Activated CD4-positive, alpha-beta T cell treated with anti-CD3 and anti-CD28 coated beads, Interleukin-2, amount 10 ng/mL, durations not matched to agents 7 days and 5 days (primary cell): ENCODE measurements at regions not wholly inside any gene's neighbourhood (a gene's known extent, or its start where the extent isn't known, plus 50 kb on each side); places are given as distances from the start of the nearest gene placed in this dataset.

Source experiments
- CTCF ChIA-PET: fragments of 350-600 bp; sonication (Branson Sonifier 250); formaldehyde crosslinking; loops from one replicate; lab custom pipeline; 2021; ENCODE audit warnings: antibody characterized with exemption; lab: Charles Lee
- POLR2A ChIA-PET: fragments of 350-600 bp; sonication (Branson Sonifier 250); formaldehyde crosslinking; loops from one replicate; lab custom pipeline; 2021; ENCODE audit warnings: antibody characterized with exemption; lab: Charles Lee
- DNase-seq: peaks from one replicate; pipeline ENCODE4 v3.0.0-alpha.2; 2020
- H3K27ac Mint-ChIP-seq: one replicate; pipeline ENCODE4 v1.8.0; 2021; ENCODE audit warnings: mild to moderate bottlenecking, moderate library complexity, mixed read lengths
- H3K27me3 Mint-ChIP-seq: one replicate; pipeline ENCODE4 v1.8.0; 2021; ENCODE audit warnings: mixed read lengths
- H3K36me3 Mint-ChIP-seq: one replicate; pipeline ENCODE4 v1.8.0; 2021; ENCODE audit warnings: low read depth, mixed read lengths
- H3K4me1 Mint-ChIP-seq: one replicate; pipeline ENCODE4 v1.8.0; 2021; ENCODE audit warnings: mixed read lengths
- H3K4me3 Mint-ChIP-seq: one replicate; pipeline ENCODE4 v1.8.0; 2021; ENCODE audit warnings: mild to moderate bottlenecking, moderate library complexity, mixed read lengths
- H3K9me3 Mint-ChIP-seq: one replicate; pipeline ENCODE4 v1.8.0; 2021; ENCODE audit warnings: mixed read lengths

GRCh38 chr14:83483063-83483462, 1949.4 kb upstream of the SEL1L start:
- Mint-ChIP-seq H3K36me3 (no peaks in the 10 kb centered on the region), H3K4me3 (no peak overlapping the region), H3K4me1 (no peaks in the 10 kb centered on the region), H3K27me3 (no peaks in the 10 kb centered on the region), H3K9me3 (no peaks in the 10 kb centered on the region), H3K27ac (no peak overlapping the region)
- ChIA-PET CTCF (no interaction called here), POLR2A (no interaction called here)
- DNase-seq = no peak

- H3K4me3 Mint-ChIP-seq = no peak overlapping the region
- no peak overlapping the region for H3K27ac Mint-ChIP-seq
- CTCF ChIA-PET = no interaction called here
- POLR2A ChIA-PET = no interaction called here
- H3K4me1 Mint-ChIP-seq = no peaks in the 10 kb centered on the region
- no peaks in the 10 kb centered on the region for H3K27me3 Mint-ChIP-seq
- DNase-seq = no peak
- H3K9me3 Mint-ChIP-seq = no peaks in the 10 kb centered on the region
- no peaks in the 10 kb centered on the region for H3K36me3 Mint-ChIP-seq
Observed at GRCh38 chr14:83485591-83485990, 1951.9 kb upstream of the SEL1L start.

GRCh38 chr14:83491091-83491490, 1957.4 kb upstream of the SEL1L start:
- no peak for DNase-seq
- no peaks in the 10 kb centered on the region for H3K27me3 Mint-ChIP-seq
- H3K36me3 Mint-ChIP-seq = no peaks in the 10 kb centered on the region
- H3K4me1 Mint-ChIP-seq = no peaks in the 10 kb centered on the region
- no peaks in the 10 kb centered on the region for H3K9me3 Mint-ChIP-seq
- H3K4me3 Mint-ChIP-seq = no peak overlapping the region
- ChIA-PET POLR2A (no interaction called here), CTCF (no interaction called here)
- no peak overlapping the region for H3K27ac Mint-ChIP-seq

DNA sequence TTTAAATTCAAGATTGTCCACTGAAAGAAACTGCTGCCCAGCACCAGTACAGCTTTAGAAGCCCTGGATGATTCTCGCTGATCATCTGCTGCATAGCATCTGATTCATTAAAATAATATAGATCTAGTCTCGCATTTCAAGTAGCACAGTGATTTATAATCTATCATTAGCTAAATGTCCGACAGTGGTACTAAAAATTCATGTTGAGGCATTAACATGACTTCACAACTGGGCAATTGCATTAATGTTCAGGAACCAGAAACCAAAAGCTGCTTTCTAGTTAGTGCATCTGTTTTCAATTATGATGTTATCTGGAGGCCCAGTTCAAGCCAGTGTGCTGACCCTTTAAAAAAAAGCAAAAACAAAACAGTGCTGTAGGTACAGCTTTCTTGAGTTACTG, 1987.2 kb upstream of the SEL1L start:
- no peaks in the 10 kb centered on the region for H3K36me3 Mint-ChIP-seq
- no peak overlapping the region for H3K27ac Mint-ChIP-seq
- no peaks in the 10 kb centered on the region for H3K27me3 Mint-ChIP-seq
- no peaks in the 10 kb centered on the region for H3K9me3 Mint-ChIP-seq
- CTCF ChIA-PET = no interaction called here
- no peaks in the 10 kb centered on the region for H3K4me1 Mint-ChIP-seq
- POLR2A ChIA-PET = no interaction called here
- H3K4me3 Mint-ChIP-seq = no peak overlapping the region
- no peak for DNase-seq

DNA sequence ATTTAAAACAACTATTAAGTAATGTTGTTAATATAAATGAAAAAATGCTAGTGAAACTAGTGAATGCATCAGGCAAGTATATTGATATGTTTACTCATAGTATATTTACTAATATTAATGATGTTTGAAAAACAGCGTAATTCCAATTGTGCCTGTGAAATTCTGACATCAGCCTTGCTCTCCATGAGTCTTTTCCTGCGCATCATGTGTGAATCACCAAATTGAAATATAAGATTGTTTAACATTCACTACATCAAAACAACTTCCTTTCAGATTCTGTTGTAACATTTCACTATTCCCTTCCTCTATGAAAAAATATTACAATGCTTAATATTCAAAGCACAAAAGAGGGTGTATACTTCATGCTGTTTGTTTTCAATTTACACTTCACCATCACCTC, 1995.9 kb upstream of the SEL1L start:
- POLR2A ChIA-PET = no interaction called here
- Mint-ChIP-seq H3K9me3 (peaks cover 3% of the 10 kb centered on the region), H3K36me3 (no peaks in the 10 kb centered on the region), H3K27ac (no peak overlapping the region), H3K4me1 (no peaks in the 10 kb centered on the region), H3K4me3 (no peak overlapping the region), H3K27me3 (no peaks in the 10 kb centered on the region)
- CTCF ChIA-PET = no interaction called here
- DNase-seq = no peak

GRCh38 chr14:83533734-83534133, 1996.2 kb upstream of the FLRT2 start:
- H3K4me3 Mint-ChIP-seq = no peak overlapping the region
- POLR2A ChIA-PET = no interaction called here
- no peaks in the 10 kb centered on the region for H3K36me3 Mint-ChIP-seq
- no peak overlapping the region for H3K27ac Mint-ChIP-seq
- H3K4me1 Mint-ChIP-seq = no peaks in the 10 kb centered on the region
- CTCF ChIA-PET = no interaction called here
- no peaks in the 10 kb centered on the region for H3K27me3 Mint-ChIP-seq
- no peak for DNase-seq
- peaks cover 3% of the 10 kb centered on the region for H3K9me3 Mint-ChIP-seq

GRCh38 chr14:83534995-83535394, 1994.9 kb upstream of the FLRT2 start:
- H3K27ac Mint-ChIP-seq = no peak overlapping the region
- no peaks in the 10 kb centered on the region for H3K4me1 Mint-ChIP-seq
- DNase-seq = no peak
- no peak overlapping the region for H3K4me3 Mint-ChIP-seq
- CTCF ChIA-PET = no interaction called here
- POLR2A ChIA-PET = no interaction called here
- H3K9me3 Mint-ChIP-seq = peaks cover 2% of the 10 kb centered on the region
- no peaks in the 10 kb centered on the region for H3K36me3 Mint-ChIP-seq
- no peaks in the 10 kb centered on the region for H3K27me3 Mint-ChIP-seq

GRCh38 chr14:83535444-83535843, 1994.5 kb upstream of the FLRT2 start:
- no peaks in the 10 kb centered on the region for H3K4me1 Mint-ChIP-seq
- no peaks in the 10 kb centered on the region for H3K36me3 Mint-ChIP-seq
- DNase-seq = no peak
- H3K27ac Mint-ChIP-seq = no peak overlapping the region
- no peak overlapping the region for H3K4me3 Mint-ChIP-seq
- H3K27me3 Mint-ChIP-seq = no peaks in the 10 kb centered on the region
- ChIA-PET POLR2A (no interaction called here), CTCF (no interaction called here)
- peaks cover 2% of the 10 kb centered on the region for H3K9me3 Mint-ChIP-seq

DNA sequence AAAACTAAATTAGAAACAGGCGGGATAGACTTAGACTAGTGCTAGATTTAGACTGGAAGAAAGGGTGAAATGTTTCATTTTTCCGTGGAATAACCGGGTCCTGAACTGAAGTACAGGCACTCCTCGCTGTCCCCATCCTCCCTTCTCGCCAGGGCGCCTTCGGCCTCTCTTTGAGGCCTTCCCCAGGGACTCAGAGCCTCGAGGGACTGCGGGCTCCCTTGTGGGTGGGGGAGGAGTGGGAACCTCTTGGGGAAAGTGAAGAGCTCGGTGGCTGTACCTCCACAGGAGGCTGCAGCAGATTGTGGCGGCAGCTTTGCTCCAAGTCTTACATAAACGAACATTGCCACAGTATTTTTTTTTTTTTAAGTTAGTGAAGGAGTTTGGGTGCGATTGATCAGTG, 1988.8 kb upstream of the FLRT2 start:
- Mint-ChIP-seq H3K4me1 (no peaks in the 10 kb centered on the region), H3K27me3 (no peaks in the 10 kb centered on the region), H3K9me3 (peaks cover 4% of the 10 kb centered on the region), H3K4me3 (no peak overlapping the region), H3K36me3 (no peaks in the 10 kb centered on the region), H3K27ac (no peak overlapping the region)
- ChIA-PET POLR2A (no interaction called here), CTCF (no interaction called here)
- DNase-seq = no peak

DNA sequence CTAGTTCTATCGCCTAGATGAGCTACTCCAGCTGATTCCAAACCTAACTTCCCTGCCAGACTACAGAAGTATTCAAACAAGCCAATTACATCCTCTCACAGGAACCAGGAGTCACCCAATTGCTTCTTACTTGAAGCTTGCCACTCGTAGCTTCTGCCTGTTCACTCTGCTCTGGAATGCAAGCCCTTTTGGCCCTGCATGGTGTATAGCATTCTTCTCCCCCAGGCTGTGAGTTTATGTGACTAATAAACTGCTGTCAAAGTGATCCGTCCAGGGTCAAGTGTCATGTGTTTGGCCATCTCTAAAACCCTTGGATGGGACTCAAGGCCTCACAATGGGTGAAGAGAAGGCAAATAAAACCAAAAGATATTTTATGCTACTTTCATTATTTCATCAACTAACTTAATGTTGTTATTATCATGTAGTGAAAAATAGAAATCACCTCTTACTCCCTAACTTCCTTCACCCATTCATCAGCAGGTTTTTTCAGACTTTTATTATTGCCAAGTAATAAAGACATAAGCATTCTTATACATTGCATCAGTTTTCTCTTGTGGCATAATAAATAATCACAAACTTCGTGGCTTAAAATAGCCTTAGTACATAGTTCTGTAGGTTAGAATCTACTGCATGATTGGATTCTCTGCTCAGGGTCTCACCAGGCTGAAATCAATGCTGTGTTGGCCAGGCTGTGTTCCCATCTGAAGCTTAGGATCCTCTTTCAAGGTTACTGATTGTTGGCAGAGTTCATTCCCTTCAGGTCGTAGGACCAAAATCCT, 1981.7 kb upstream of the FLRT2 start:
- Mint-ChIP-seq H3K36me3 (no peaks in the 10 kb centered on the region), H3K4me3 (no peak overlapping the region), H3K27me3 (no peaks in the 10 kb centered on the region), H3K9me3 (no peaks in the 10 kb centered on the region), H3K4me1 (no peaks in the 10 kb centered on the region), H3K27ac (no peak overlapping the region)
- CTCF ChIA-PET = no interaction called here
- POLR2A ChIA-PET = no interaction called here
- no peak for DNase-seq

GRCh38 chr14:83556065-83556464, 1973.9 kb upstream of the FLRT2 start:
- no peak overlapping the region for H3K4me3 Mint-ChIP-seq
- H3K36me3 Mint-ChIP-seq = no peaks in the 10 kb centered on the region
- H3K27me3 Mint-ChIP-seq = no peaks in the 10 kb centered on the region
- ChIA-PET CTCF (no interaction called here), POLR2A (no interaction called here)
- peaks cover 2% of the 10 kb centered on the region for H3K9me3 Mint-ChIP-seq
- H3K27ac Mint-ChIP-seq = no peak overlapping the region
- no peaks in the 10 kb centered on the region for H3K4me1 Mint-ChIP-seq
- DNase-seq = no peak

- DNase-seq = no peak
- ChIA-PET POLR2A (no interaction called here), CTCF (no interaction called here)
- no peak overlapping the region for H3K4me3 Mint-ChIP-seq
- H3K36me3 Mint-ChIP-seq = no peaks in the 10 kb centered on the region
- peaks cover 2% of the 10 kb centered on the region for H3K9me3 Mint-ChIP-seq
- H3K4me1 Mint-ChIP-seq = no peaks in the 10 kb centered on the region
- no peaks in the 10 kb centered on the region for H3K27me3 Mint-ChIP-seq
- H3K27ac Mint-ChIP-seq = no peak overlapping the region
Observed at GRCh38 chr14:83556746-83557453, 1973.0 kb upstream of the FLRT2 start.

- Mint-ChIP-seq H3K4me1 (no peaks in the 10 kb centered on the region), H3K9me3 (peaks cover 5% of the 10 kb centered on the region), H3K4me3 (no peak overlapping the region), H3K27me3 (no peaks in the 10 kb centered on the region), H3K27ac (no peak overlapping the region), H3K36me3 (no peaks in the 10 kb centered on the region)
- ChIA-PET POLR2A (no interaction called here), CTCF (no interaction called here)
- no peak for DNase-seq
Observed at GRCh38 chr14:83558946-83559345, 1971.0 kb upstream of the FLRT2 start.

DNA sequence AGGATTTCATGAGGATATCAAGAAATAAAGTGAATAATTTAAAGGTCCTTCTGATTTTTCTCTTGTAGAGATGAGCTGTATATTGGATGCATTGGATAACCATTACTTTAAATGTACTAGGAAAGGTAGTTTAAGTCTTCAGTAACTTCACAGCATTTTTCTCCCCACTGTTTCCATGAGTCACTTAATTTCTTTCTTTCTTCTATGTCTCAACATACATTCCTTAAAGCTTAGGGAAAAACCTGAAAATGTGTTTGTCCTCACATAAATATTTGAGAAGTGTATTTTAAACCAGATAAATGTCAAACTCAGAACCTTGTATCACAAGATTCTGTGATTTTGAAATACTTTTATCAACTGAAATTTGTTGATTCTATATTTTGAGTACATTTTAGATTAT, 1970.2 kb upstream of the FLRT2 start:
- no peak overlapping the region for H3K27ac Mint-ChIP-seq
- no peaks in the 10 kb centered on the region for H3K27me3 Mint-ChIP-seq
- H3K4me3 Mint-ChIP-seq = no peak overlapping the region
- no peak for DNase-seq
- no peaks in the 10 kb centered on the region for H3K4me1 Mint-ChIP-seq
- H3K36me3 Mint-ChIP-seq = no peaks in the 10 kb centered on the region
- ChIA-PET POLR2A (no interaction called here), CTCF (no interaction called here)
- H3K9me3 Mint-ChIP-seq = peaks cover 8% of the 10 kb centered on the region
